ENCODE measurements at regions not wholly inside any gene's neighbourhood (a gene's known extent, or its start where the extent isn't known, plus 50 kb on each side); places are given as distances from the start of the nearest gene placed in this dataset.

GRCh38 chr6:133173276-133173675 lies 67.9 kb upstream of the EYA4 start:
- Mint-ChIP-seq H3K4me3 (no peak overlapping the region), H3K4me1 (no peaks in the 10 kb centered on the region), H3K27me3 (no peaks in the 10 kb centered on the region), H3K36me3 (ENCODE audit: low read depth) (no peaks in the 10 kb centered on the region), H3K27ac (no peak overlapping the region), H3K9me3 (no peaks in the 10 kb centered on the region)
- POLR2A ChIA-PET, result no interaction called here
- no peak for DNase-seq
- CTCF ChIA-PET, result no interaction called here

GRCh38 chr6:133179481-133179880 lies 61.7 kb upstream of the EYA4 start:
- Mint-ChIP-seq H3K4me1 (no peaks in the 10 kb centered on the region), H3K36me3 (ENCODE audit: low read depth) (no peaks in the 10 kb centered on the region), H3K27me3 (peaks cover 2% of the 10 kb centered on the region), H3K9me3 (no peaks in the 10 kb centered on the region), H3K27ac (no peak overlapping the region), H3K4me3 (no peak overlapping the region)
- POLR2A ChIA-PET, result no interaction called here
- DNase-seq, result no peak
- CTCF ChIA-PET, result no interaction called here

- ChIA-PET CTCF (interaction anchor here (1.1 kb wide), 1 partner anchor 221 kb away, joined by 3 read pairs; no protein-coding TSS in a partner anchor), POLR2A (no interaction called here)
- Mint-ChIP-seq H3K4me3 (no peak overlapping the region), H3K27me3 (peaks cover 2% of the 10 kb centered on the region), H3K9me3 (no peaks in the 10 kb centered on the region), H3K27ac (no peak overlapping the region), H3K4me1 (no peaks in the 10 kb centered on the region), H3K36me3 (ENCODE audit: low read depth) (no peaks in the 10 kb centered on the region)
- DNase-seq, result no peak
Observed at GRCh38 chr6:133183691-133184090, 57.5 kb upstream of the EYA4 start.

- H3K9me3 Mint-ChIP-seq, result no peaks in the 10 kb centered on the region
- H3K27ac Mint-ChIP-seq, result no peak overlapping the region
Observed at GRCh38 chr6:133184798-133185372, 56.3 kb upstream of the EYA4 start.

GRCh38 chr6:133185731-133186130 lies 55.4 kb upstream of the EYA4 start:
- H3K4me1 Mint-ChIP-seq, result no peaks in the 10 kb centered on the region
- H3K4me3 Mint-ChIP-seq, result no peak overlapping the region
- H3K9me3 Mint-ChIP-seq, result no peaks in the 10 kb centered on the region
- H3K27me3 Mint-ChIP-seq, result peaks cover 2% of the 10 kb centered on the region
- no peaks in the 10 kb centered on the region for H3K36me3 Mint-ChIP-seq (ENCODE audit: low read depth)
- ChIA-PET CTCF (interaction anchor here (1.0 to 1.5 kb wide), 3 partner anchors 14 to 731 kb away, joined by 3 to 4 read pairs (median 4); no protein-coding TSS in a partner anchor), POLR2A (no interaction called here)
- DNase-seq, result no peak
- H3K27ac Mint-ChIP-seq, result no peak overlapping the region

More at GRCh38 chr6:133184798-133185372, 56.3 kb upstream of the EYA4 start:
- Mint-ChIP-seq H3K27me3 (peaks cover 2% of the 10 kb centered on the region), H3K36me3 (ENCODE audit: low read depth) (no peaks in the 10 kb centered on the region), H3K4me3 (no peak overlapping the region), H3K4me1 (no peaks in the 10 kb centered on the region)
- ChIA-PET CTCF (interaction anchor here (0.6 to 1.5 kb wide), 5 partner anchors 28 to 913 kb away, joined by 3 to 4 read pairs (median 3); no protein-coding TSS in a partner anchor), POLR2A (no interaction called here)
- no peak for DNase-seq

GRCh38 chr6:133187114-133187513 lies 54.0 kb upstream of the EYA4 start:
- CTCF ChIA-PET, result no interaction called here
- POLR2A ChIA-PET, result no interaction called here
- no peaks in the 10 kb centered on the region for H3K9me3 Mint-ChIP-seq
- H3K27me3 Mint-ChIP-seq, result peaks cover 2% of the 10 kb centered on the region
- no peaks in the 10 kb centered on the region for H3K36me3 Mint-ChIP-seq (ENCODE audit: low read depth)
- H3K27ac Mint-ChIP-seq, result no peak overlapping the region
- H3K4me1 Mint-ChIP-seq, result no peaks in the 10 kb centered on the region
- no peak overlapping the region for H3K4me3 Mint-ChIP-seq
- no peak for DNase-seq

- CTCF ChIA-PET, result no interaction called here
- POLR2A ChIA-PET, result no interaction called here
- DNase-seq, result no peak
- Mint-ChIP-seq H3K4me3 (no peak overlapping the region), H3K36me3 (ENCODE audit: low read depth) (no peaks in the 10 kb centered on the region), H3K27ac (no peak overlapping the region), H3K4me1 (no peaks in the 10 kb centered on the region), H3K27me3 (peaks cover 2% of the 10 kb centered on the region), H3K9me3 (no peaks in the 10 kb centered on the region)
Observed at GRCh38 chr6:133187657-133188453, 53.3 kb upstream of the EYA4 start.

GRCh38 chr6:133190912-133191311 lies 50.2 kb upstream of the EYA4 start:
- no peaks in the 10 kb centered on the region for H3K4me1 Mint-ChIP-seq
- POLR2A ChIA-PET, result no interaction called here

GRCh38 chr6:133191323-133191722 lies 49.8 kb upstream of the EYA4 start:
- Mint-ChIP-seq H3K9me3 (no peaks in the 10 kb centered on the region), H3K27ac (no peak overlapping the region), H3K4me3 (no peak overlapping the region), H3K36me3 (ENCODE audit: low read depth) (no peaks in the 10 kb centered on the region), H3K27me3 (no peaks in the 10 kb centered on the region), H3K4me1 (no peaks in the 10 kb centered on the region)
- ChIA-PET CTCF (interaction anchor here (0.6 kb wide), 1 partner anchor 53 kb away, joined by 3 read pairs; no protein-coding TSS in a partner anchor), POLR2A (no interaction called here)
- DNase-seq, result no peak

More at GRCh38 chr6:133190912-133191311, 50.2 kb upstream of the EYA4 start:
- DNase-seq, result no peak
- no peak overlapping the region for H3K4me3 Mint-ChIP-seq
- no peaks in the 10 kb centered on the region for H3K9me3 Mint-ChIP-seq
- no peaks in the 10 kb centered on the region for H3K36me3 Mint-ChIP-seq (ENCODE audit: low read depth)
- no peak overlapping the region for H3K27ac Mint-ChIP-seq
- no peaks in the 10 kb centered on the region for H3K27me3 Mint-ChIP-seq
- CTCF ChIA-PET, result interaction anchor here (0.6 kb wide), 1 partner anchor 53 kb away, joined by 3 read pairs; no protein-coding TSS in a partner anchor
